ENCODE measurements at regions not wholly inside any gene's neighbourhood (a gene's known extent, or its start where the extent isn't known, plus 50 kb on each side); places are given as distances from the start of the nearest gene placed in this dataset.
A peak's percentile ranks its signal among the peaks of the same experiment; 100 is the strongest.

GRCh38 chr11:29119116-29119515 lies 897.7 kb downstream of the KCNA4 start:
- dilution Hi-C loops (cut with MboI; ENCODE audit: extremely low pct_ligation_motif_present, low sequenced_read_pairs): no loop called here
- TSS peak; percentile 89 for BruUV-seq (replicated peaks)
- FAIRE-seq: no peak

More at GRCh38 chr11:29119116-29119515, 897.7 kb downstream of the KCNA4 start:
- DNase-seq (ENCODE audit: low read depth, low spot score): no peak
- intact Hi-C loops (cut with micrococcal nuclease): loop anchor here (1.0 to 5.0 kb wide), 6 partner anchors 101 to 421 kb away; no protein-coding TSS in a partner anchor
- no peak for TF ChIP-seq GATA2 (IDR thresholded peaks at IDR 0.05; ENCODE audit: insufficient read depth, insufficient read length, low read depth, low read length)
- no peak for TF ChIP-seq JUN (IDR thresholded peaks at IDR 0.05; ENCODE audit: borderline replicate concordance, insufficient read depth, insufficient read length, low read depth)
- TF ChIP-seq POLR2A (IDR thresholded peaks at IDR 0.05; ENCODE audit: low read depth, low read length): no peak
- no peak for TF ChIP-seq POLR2AphosphoS5 (IDR thresholded peaks at IDR 0.05; ENCODE audit: insufficient read depth, low read depth, low read length)
- no peak for TF ChIP-seq MYC (IDR thresholded peaks at IDR 0.05; ENCODE audit: low read depth, low read length)
- no peak for TF ChIP-seq FOS (IDR thresholded peaks at IDR 0.05; ENCODE audit: borderline replicate concordance, insufficient read depth, low read length)
- no peak for TF ChIP-seq EZH2 (IDR thresholded peaks at IDR 0.05; ENCODE audit: borderline replicate concordance, low read depth, low read length, severe bottlenecking)
- no peak for TF ChIP-seq CTCF (IDR thresholded peaks at IDR 0.05; ENCODE audit: extremely low read depth in 1 of 2, insufficient read depth in 1 of 2, low read depth in 1 of 2, low read length in 2 of 2)
- TF ChIP-seq MAX (IDR thresholded peaks at IDR 0.05; ENCODE audit: insufficient read depth, insufficient read length): no peak
- Histone ChIP-seq H3K4me1 (ENCODE audit: control insufficient read depth, extremely low read depth, insufficient read depth, low read length) (peaks cover 33% of the 10 kb centered on the region), H3K27me3 (ENCODE audit: control insufficient read depth in 2 of 2, insufficient read depth in 2 of 2, low read length in 2 of 2) (no peaks in the 10 kb centered on the region), H4K20me1 (replicated peaks; ENCODE audit: control insufficient read depth, extremely low read depth, insufficient read depth, low read length) (no peaks in the 10 kb centered on the region), H3K4me3 (replicated peaks in 1 of 3; ENCODE audit: insufficient read depth in 1 of 3, low read depth in 1 of 3, low read length in 3 of 3) (peak overlapping the region in 1 of 3 experiments; percentile 44), H3K36me3 (ENCODE audit: control insufficient read depth in 2 of 2, extremely low read depth in 1 of 2, insufficient read depth in 2 of 2, low read length in 2 of 2) (no peaks in the 10 kb centered on the region), H3K9ac (replicated peaks; ENCODE audit: extremely low read depth, insufficient read depth, low read length) (peak overlapping the region; percentile 99), H3K27ac (ENCODE audit: insufficient read depth, low read depth, low read length) (peak overlapping the region; percentile 100), H3K79me2 (ENCODE audit: control insufficient read depth, insufficient read depth, low read length) (no peaks in the 10 kb centered on the region), H3K4me2 (ENCODE audit: insufficient read depth, low read length) (peak overlapping the region; percentile 90), H3K9me3 (replicated peaks; ENCODE audit: control insufficient read depth, insufficient read depth, low read length) (no peaks in the 10 kb centered on the region), H3K9me1 (replicated peaks; ENCODE audit: control insufficient read depth, extremely low read depth, insufficient read depth, low read length) (no peaks in the 10 kb centered on the region), H2AFZ (ENCODE audit: low read depth, low read length) (no peak overlapping the region)
- POLR2A ChIA-PET: interaction anchor here (1.0 to 1.4 kb wide), 2 partner anchors 361 to 417 kb away, joined by 3 to 5 read pairs; no protein-coding TSS in a partner anchor
- CTCF ChIA-PET: interaction anchor here (1.0 to 2.4 kb wide), 13 partner anchors 9 to 1420 kb away, joined by 3 to 22 read pairs (median 3); partner anchors contain the start of gene BDNF
